ENCODE measurements at regions not wholly inside any gene's neighbourhood (a gene's known extent, or its start where the extent isn't known, plus 50 kb on each side); places are given as distances from the start of the nearest gene placed in this dataset.

DNA sequence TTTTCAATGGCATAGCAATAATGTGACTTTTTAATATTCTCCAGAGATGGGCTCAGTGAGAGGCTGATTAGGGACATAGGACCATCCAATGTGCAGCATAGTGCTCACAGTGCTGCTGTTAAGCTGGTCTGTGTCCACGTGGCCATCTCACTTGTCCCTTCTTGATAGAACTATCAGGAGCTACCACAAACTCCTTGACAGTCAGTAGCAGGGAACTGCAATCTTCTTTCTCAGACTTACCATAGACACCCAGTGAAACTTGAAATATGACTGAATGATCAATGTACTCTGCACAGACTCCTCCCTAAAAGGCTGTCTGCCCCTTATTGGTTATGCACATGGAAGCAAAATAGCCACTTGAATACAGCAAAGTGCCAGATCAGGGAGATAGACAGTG, 64.5 kb upstream of the WARS2 start:
- TF ChIP-seq POLR2A (IDR thresholded peaks at IDR 0.05) (no peak), CTCF (IDR thresholded peaks at IDR 0.05) (no peak)
